GM19438 (cell line): ENCODE measurements at regions not wholly inside any gene's neighbourhood (a gene's known extent, or its start where the extent isn't known, plus 50 kb on each side); places are given as distances from the start of the nearest gene placed in this dataset.

Experiments used
- ATAC-seq: cut with Tn5 transposase; IDR thresholded peaks from one replicate; pipeline ENCODE4 v1.9.1; 2021; ENCODE audit warnings: low read depth; ENCODE audit not compliant: unreplicated experiment

- no peak for ATAC-seq
These were observed 314.8 kb downstream of the DIPK2A start for GRCh38 chr3:144286235-144286910.

- ATAC-seq, result no peak
These were observed 315.4 kb downstream of the DIPK2A start for GRCh38 chr3:144287001-144287400.

- ATAC-seq, result no peak
These were observed 317.4 kb downstream of the DIPK2A start for GRCh38 chr3:144289057-144289456.

- ATAC-seq, result peak; percentile 82
These were observed 323.3 kb downstream of the DIPK2A start for GRCh38 chr3:144294659-144295538.

DNA sequence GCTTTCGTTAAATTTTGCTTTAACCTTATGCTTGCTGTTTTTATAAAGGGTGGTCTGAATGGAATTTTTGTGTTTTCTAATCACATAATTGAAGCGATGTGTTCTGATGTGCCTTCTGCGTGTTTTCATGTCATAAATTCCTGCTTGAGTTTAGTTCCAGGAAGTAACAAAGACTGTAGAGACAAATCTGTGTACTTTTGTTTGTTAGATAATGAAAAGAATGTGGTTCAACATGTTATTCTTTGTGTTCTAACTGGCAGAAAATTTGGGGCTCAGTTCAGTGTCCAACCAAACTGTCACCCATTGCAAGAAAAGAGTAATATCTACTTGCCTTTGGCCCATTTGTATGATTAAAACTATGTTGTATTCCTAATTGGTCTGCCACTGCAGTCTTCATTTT, 324.0 kb downstream of the DIPK2A start:
- ATAC-seq, result no peak

DNA sequence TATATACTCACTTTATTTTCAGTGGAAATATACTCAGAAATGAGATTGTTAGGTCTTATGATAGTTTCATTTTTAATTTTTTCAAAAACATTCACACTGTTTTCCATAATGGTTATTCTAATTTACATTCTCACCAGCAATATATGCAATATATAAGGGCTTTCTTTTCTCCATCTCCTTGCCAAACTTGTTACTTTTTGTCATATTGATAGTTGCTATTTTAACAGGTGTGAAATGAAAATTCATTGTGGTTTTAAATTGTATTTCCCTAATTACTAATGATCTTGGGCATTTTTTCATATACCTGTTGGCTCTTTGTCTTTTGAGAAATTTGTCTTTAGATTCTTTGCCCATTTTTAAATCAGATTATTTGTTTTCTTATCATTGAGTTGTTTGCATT, 325.2 kb downstream of the DIPK2A start:
- no peak for ATAC-seq

DNA sequence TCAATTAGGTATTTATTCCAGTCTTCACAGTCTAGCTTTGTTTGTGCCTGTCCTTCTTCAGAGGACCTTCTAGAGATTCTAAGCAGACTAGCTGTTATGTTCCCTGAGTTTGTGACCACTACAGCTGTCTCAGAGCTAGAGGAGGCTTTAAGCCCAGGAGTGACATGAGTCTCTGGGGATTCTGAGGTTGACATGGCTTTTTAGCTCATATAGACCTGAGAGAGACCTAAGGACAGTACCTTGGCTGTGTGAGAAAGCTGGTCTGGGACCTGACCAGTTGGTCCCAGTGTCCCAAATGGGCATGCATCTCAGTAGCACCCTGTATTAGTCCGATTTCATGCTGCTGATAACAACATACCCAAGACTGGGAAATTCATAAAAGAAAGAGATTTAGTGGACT, 330.2 kb downstream of the DIPK2A start:
- no peak for ATAC-seq

DNA sequence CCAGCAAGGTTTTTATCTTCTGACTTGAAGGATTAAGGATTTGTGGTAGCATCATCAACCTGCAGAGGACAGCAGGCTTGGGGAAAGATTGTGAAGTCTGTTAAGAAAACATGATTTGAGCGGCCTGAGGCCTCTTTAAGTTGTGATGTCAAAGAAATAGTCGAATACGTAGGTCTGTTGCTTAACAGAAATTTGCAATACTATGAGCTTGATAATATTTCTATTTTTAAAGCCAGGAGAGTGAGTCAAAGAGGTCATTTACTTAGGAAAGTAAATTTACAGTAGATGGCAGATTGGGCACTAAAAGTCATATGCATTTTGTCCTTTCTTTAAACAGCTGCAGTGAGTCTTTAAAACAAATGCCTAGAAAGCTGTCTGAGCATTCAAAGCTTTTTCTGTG, 336.3 kb downstream of the DIPK2A start:
- ATAC-seq, result no peak

DNA sequence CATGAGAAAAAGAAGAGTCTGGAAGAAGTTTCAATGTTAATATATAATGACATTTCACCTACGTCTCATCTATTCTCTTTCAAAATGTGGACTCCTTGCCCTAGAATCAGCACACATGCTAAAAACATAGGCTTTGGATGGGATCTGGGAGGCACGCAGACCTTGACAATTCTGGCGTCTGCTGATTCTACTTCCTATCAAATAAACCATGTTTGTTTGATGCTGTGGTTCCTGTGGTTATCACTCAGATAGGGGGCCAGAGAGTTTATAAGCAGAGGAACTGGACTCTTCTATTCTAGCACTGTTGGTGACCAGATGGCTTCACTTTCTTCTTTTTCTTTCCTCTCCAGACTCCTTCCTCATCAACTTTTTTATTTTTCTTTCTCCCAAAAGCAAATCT, 336.8 kb downstream of the DIPK2A start:
- no peak for ATAC-seq

DNA sequence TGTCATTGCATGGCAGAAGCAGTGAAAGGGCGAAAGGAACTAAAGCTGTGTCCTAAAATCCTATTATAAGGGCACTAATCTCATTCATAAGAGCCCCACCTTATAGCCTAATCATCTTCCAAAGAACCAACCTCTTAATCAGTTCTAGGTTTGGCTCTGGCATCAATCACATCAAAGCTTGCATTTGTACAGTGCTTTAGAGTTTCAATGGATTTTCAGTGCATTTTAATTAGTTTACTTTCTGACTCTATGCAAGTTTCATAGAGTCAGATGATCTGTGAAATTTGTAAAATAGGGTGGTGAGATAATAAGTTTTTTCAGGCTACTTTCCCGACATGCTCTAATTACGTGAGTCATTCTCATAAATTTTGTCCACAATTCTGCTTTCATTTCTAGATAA, 341.1 kb downstream of the DIPK2A start:
- ATAC-seq, result no peak

GRCh38 chr3:144314946-144315345, 343.3 kb downstream of the DIPK2A start:
- no peak for ATAC-seq

- no peak for ATAC-seq
These were observed 346.3 kb downstream of the DIPK2A start for GRCh38 chr3:144317961-144318360.

GRCh38 chr3:144324076-144324475, 352.5 kb downstream of the DIPK2A start:
- no peak for ATAC-seq

DNA sequence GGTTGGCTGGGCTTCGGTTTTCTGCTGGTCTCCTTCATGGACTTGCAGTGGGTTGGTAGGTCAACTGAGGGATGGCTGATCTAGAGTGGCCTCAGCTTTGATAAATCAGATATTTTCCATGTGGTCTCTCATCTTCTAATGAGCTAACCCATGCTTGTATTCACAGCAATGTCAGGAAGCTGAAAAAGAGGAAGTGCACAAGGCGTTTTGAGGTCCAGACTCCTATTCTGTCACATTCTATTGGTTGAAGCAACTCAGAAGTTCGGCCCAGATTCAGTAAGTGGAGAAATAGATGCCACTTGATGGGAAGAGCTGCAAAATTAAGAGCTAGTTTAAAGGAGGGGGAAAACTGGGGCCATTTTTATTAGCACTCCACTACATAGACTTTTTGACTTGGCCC, 361.2 kb downstream of the DIPK2A start:
- no peak for ATAC-seq

DNA sequence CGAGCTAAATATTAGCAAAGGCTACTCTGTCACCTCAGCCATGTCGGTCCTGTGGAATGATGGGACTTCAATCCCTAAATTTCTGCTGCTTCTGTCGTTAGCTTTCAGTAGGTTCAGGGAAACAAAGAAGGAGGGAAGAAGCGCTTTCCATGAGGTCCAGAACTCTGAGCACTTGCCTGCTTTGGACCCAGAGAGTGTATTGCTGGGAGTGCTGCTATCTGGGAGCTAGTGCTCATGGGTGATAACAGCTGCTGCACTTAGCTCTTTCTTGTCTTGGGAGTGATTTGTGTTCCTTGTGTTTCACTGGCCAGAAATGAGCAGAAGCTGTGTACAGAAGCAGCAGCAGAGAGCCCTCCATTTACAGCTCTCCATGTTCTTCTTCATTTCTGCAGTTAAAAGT, 369.8 kb downstream of the DIPK2A start:
- ATAC-seq, result no peak

DNA sequence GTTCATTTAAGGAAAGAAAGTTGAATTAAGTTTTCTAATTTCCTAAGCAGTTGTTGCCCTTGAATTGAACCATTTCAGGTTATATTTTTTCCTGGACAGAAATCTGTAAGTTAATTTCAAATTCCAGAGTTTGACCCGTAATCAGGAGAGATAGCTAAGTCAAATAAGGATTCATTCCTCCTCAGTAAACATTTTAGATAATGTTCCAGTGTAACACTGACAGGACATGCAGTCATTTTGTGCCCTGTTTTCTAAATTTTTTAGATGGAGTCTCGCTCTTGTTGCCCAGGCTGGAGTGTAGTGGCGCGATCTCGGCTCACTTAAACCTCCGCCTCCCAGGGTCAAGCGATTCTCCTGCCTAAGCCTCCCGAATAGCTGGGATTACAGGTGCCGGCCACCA, 371.7 kb downstream of the DIPK2A start:
- ATAC-seq, result no peak

DNA sequence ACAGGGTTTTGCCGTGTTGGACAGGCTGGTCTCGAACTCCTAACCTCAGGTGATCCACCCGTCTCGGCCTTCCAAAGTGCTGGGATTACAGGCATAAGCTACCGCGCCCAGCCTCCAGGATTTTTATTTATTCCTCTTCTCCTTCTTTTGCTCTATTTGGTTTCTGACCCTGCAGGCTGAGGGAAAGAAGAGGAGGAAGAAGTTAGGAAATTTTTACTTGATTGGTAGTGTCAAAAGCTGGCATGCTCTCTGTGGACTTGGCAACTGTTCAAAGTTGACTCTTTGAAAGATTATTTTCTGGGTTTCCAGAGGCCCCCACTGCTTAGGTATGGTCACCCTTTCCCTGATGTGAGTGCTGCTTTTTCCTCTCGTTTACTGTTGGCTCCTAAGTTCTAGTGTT, 372.2 kb downstream of the DIPK2A start:
- no peak for ATAC-seq

DNA sequence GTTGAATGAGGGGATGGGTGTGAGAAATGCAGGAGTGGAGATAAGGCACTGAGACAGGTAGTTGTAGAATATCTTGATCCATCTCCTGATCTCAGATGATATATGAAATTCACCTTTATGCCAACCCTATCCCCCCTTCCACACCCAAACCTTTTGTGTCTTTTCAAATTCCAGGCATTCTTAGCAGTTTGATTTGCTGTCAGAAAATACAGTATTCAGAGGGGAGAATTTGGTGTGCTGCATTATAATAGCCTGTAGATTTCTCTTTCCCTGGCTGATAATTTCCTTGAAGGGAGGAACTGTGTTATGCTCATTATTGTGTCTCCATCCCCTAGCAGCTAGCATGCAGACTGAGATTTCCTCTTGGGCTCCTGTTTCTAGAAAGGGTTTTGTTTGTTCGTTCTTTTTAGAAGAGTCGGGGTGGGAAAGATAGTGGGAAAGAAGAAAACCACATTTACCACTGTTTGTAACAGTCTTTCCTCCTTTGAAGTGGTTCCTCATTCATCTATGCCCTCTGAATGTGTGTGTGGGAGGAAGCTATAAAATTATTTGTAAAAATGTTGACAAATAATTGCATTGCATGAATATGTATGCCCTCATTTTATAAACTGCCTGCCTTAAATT, 373.4 kb downstream of the DIPK2A start:
- no peak for ATAC-seq

DNA sequence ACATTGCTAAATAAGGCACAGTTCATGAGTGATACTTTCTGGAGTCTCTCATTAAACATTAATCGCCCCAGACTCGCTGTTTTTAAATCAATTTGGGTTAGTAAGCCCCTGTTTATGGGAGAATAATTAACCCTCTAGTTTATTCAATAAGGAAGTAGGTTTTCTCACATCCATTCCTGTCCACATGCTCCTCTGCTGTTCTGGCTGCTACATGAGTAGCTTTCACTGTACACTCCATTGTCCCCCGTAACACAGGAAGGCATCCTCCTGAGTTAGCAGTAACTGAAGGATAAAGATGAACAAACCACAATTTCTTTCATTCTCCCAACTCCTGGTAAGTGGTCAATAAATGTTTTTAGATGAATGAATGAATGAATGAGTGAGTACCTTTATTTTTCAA, 378.5 kb downstream of the DIPK2A start:
- ATAC-seq, result no peak

- no peak for ATAC-seq
These were observed 379.4 kb downstream of the DIPK2A start for GRCh38 chr3:144351011-144351410.

DNA sequence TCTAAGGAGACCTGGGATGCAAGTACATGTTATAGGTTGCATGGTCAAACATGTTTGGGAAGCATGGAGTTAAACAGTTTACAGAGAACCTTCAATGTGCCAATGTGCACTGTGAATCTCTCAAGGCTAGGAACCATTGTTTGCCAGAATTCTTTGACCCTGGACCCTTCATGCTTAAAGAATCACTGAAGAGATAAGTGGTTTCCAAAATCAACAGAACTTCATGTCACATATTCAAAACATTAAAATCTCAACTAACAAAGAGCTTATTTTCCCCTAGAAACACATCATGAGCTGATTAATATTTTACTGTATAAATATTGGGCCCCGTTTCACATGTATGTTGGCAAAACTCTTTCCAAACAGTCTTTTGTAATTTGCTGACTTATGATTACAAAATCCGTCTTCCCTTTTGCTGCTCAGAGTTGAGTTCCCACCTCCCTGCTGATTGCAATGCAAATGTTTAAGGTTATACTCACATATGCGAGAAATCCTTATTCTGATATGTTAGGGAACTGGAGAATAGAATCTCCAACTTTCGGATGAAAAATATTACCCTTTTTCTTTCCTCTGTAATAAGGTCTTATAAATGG, 380.2 kb downstream of the DIPK2A start:
- ATAC-seq, result no peak
